ENCODE measurements at regions not wholly inside any gene's neighbourhood (a gene's known extent, or its start where the extent isn't known, plus 50 kb on each side); places are given as distances from the start of the nearest gene placed in this dataset.

DNA sequence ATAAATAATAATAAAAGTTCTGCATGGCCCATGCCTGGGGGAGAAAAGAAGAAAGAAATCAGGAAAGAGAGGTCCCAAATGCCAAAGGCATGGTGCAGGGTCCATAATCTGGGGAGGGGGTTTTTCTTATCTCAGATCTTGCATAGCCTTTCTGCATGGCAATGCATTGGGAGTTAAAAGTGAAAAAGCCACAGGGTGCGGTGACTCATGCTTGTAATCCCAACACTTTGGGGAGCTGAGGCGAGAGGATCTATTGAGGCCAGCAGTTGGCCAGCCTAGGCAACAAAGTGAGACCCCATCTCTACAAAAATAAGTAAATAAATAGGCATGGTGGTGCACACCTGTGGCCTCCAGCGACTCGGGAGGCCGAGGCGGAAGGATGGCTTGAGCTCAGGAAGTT lies 76.8 kb upstream of the GATA2 start:
- Histone ChIP-seq H2BK15ac (ENCODE audit: low read length) (no peak overlapping the region), H3K27me3 (ENCODE audit: control insufficient read depth in 3 of 3, insufficient read depth in 3 of 3, low read depth in 1 of 3, low read length in 3 of 3) (peaks cover 0 to 17% (median 0%) of the 10 kb centered on the region in 3 experiments), H3K18ac (ENCODE audit: low read length) (no peak overlapping the region), H3K9ac (ENCODE audit: low read depth, low read length, poor library complexity) (no peak overlapping the region), H3K27ac (replicated peaks; ENCODE audit: low read length) (no peak overlapping the region), H3K23ac (ENCODE audit: low read depth, low read length, poor library complexity) (no peak overlapping the region), H3K9me3 (replicated peaks in 1 of 2; ENCODE audit: control insufficient read depth in 2 of 2, insufficient read depth in 1 of 2, low read depth in 1 of 2, low read length in 2 of 2) (no peaks in the 10 kb centered on the region), H3K4ac (ENCODE audit: low read length) (no peak overlapping the region), H2BK12ac (ENCODE audit: low read length) (no peak overlapping the region), H2BK5ac (ENCODE audit: low read length) (no peak overlapping the region), H3K4me2 (ENCODE audit: insufficient read depth, low read length, poor library complexity, severe bottlenecking) (no peak overlapping the region), H4K8ac (ENCODE audit: low read depth, low read length) (no peak overlapping the region), H2AK5ac (ENCODE audit: low read depth, low read length) (no peak overlapping the region), H2AFZ (ENCODE audit: low read length) (no peak overlapping the region), H2BK120ac (ENCODE audit: low read depth, low read length) (no peak overlapping the region), H3K36me3 (replicated peaks in 1 of 2; ENCODE audit: control insufficient read depth in 2 of 2, insufficient read depth in 2 of 2, low read length in 2 of 2) (no peaks in the 10 kb centered on the region), H3K4me1 (ENCODE audit: control insufficient read depth in 2 of 2, insufficient read depth in 1 of 2, low read depth in 1 of 2, low read length in 2 of 2) (peaks cover 4 to 6% of the 10 kb centered on the region in 2 donors), H3K14ac (ENCODE audit: low read length) (no peak overlapping the region), H3K4me3 (ENCODE audit: low read length in 2 of 2) (no peak overlapping the region), H3K79me1 (ENCODE audit: low read depth, low read length) (no peaks in the 10 kb centered on the region), H4K91ac (ENCODE audit: low read depth, low read length, poor library complexity) (no peak overlapping the region)
- DNase-seq (ENCODE audit: low spot score), result no peak
- no CpG with 5 or more reads among the region's 6 CpGs for WGBS, 2 donors (ENCODE audit: extremely low coverage in 2 of 2, insufficient read length in 2 of 2, insufficient replicate concordance in 1 of 2)

DNA sequence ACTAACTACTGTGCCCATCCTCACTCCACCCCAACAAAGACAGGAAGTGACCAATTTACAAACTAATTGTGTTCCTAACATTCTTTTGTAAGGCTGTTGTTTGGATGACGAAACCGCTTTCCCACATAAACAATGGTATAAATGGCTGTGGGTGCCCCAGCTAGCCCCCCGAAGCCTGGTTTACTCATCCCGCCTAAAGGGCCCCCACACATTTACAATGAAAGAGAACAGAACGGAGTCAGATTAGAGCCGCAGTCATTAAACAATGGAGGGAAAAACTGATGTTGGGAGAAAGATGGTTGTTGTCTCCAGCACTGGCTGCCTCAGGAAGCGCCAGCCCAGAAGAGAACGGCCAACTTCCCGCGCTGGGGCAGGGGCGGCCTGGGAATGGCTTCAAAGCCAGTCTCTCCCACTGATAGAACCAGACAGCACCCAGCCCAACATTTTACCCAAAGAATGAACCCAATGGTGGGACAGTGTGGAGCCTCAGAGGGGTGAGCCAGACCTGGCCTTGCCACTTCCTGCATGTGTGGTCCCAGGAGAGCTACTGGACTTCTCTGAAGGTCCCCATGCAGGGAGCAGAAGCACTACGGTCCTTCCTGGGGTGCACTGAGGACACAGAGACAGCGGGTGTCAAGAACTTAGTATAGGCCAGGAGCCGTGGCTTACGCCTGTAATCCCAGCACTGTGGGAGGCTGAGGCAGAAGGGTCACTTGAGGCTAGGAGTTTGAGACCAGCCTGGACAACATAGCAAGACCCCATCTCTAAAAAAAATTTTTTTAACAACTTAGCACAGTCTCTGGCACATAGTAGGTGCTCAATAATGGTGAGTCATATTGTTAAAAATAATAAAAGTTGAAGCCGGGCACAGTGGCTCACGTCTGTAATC lies 75.8 kb upstream of the GATA2 start:
- H4K8ac ChIP-seq (ENCODE audit: low read depth, low read length), result no peak overlapping the region
- H3K4me1 ChIP-seq (ENCODE audit: control insufficient read depth in 2 of 2, insufficient read depth in 1 of 2, low read depth in 1 of 2, low read length in 2 of 2), result peaks cover 4% of the 10 kb centered on the region in 2 donors
- peaks cover 0 to 17% (median 0%) of the 10 kb centered on the region in 3 experiments for H3K27me3 ChIP-seq (ENCODE audit: control insufficient read depth in 3 of 3, insufficient read depth in 3 of 3, low read depth in 1 of 3, low read length in 3 of 3)
- H2BK15ac ChIP-seq (ENCODE audit: low read length), result no peak overlapping the region
- no CpG with 5 or more reads among the region's 17 CpGs for WGBS, 2 donors (ENCODE audit: extremely low coverage in 2 of 2, insufficient read length in 2 of 2, insufficient replicate concordance in 1 of 2)
- H2AFZ ChIP-seq (ENCODE audit: low read length), result peak overlapping the region; percentile 44
- H4K91ac ChIP-seq (ENCODE audit: low read depth, low read length, poor library complexity), result no peak overlapping the region
- no peak for DNase-seq (ENCODE audit: low spot score)
- peak overlapping the region; percentile 81 for H3K18ac ChIP-seq (ENCODE audit: low read length)
- no peak overlapping the region for H3K4ac ChIP-seq (ENCODE audit: low read length)
- H3K4me3 ChIP-seq (ENCODE audit: low read length in 2 of 2), result no peak overlapping the region
- no peaks in the 10 kb centered on the region for H3K36me3 ChIP-seq (replicated peaks in 1 of 2; ENCODE audit: control insufficient read depth in 2 of 2, insufficient read depth in 2 of 2, low read length in 2 of 2)
- H3K4me2 ChIP-seq (ENCODE audit: insufficient read depth, low read length, poor library complexity, severe bottlenecking), result no peak overlapping the region
- no peak overlapping the region for H2BK5ac ChIP-seq (ENCODE audit: low read length)
- H3K79me1 ChIP-seq (ENCODE audit: low read depth, low read length), result no peaks in the 10 kb centered on the region
- no peak overlapping the region for H3K9ac ChIP-seq (ENCODE audit: low read depth, low read length, poor library complexity)
- no peak overlapping the region for H2BK12ac ChIP-seq (ENCODE audit: low read length)
- H3K23ac ChIP-seq (ENCODE audit: low read depth, low read length, poor library complexity), result no peak overlapping the region
- no peak overlapping the region for H2BK120ac ChIP-seq (ENCODE audit: low read depth, low read length)
- H3K14ac ChIP-seq (ENCODE audit: low read length), result no peak overlapping the region
- no peaks in the 10 kb centered on the region for H3K9me3 ChIP-seq (replicated peaks in 1 of 2; ENCODE audit: control insufficient read depth in 2 of 2, insufficient read depth in 1 of 2, low read depth in 1 of 2, low read length in 2 of 2)
- no peak overlapping the region for H2AK5ac ChIP-seq (ENCODE audit: low read depth, low read length)
- H3K27ac ChIP-seq (replicated peaks; ENCODE audit: low read length), result no peak overlapping the region

DNA sequence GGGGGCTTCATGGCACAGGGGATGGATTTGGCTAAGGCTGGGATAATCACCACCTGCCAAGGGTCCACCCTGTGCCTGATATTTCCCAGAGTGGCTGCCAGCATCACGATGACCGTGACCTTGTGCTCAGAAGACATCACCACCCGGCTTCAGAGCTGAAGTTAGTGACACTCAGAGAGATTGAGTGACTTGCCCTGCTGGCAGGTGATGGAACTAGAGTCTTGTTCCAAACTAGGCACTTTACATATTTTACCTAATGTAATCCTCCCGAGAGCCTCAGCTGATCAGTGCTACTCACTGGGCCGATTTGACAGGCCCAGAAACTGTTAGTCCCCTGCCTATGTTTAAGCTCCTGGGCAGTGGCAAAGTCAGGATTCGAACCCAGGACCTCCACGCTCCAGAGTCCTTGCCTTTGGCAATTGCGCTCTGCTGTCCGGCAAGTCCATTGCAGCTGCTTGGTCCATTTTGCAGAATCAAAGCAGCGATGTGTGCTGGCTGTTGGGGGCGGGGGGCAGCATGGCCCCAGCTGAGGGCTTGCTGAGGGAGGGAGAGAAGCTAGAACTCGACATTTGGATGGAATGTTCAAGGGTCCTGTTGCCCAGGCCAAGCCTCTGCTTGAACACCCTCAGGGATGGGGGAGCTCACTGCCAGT lies 74.8 kb upstream of the GATA2 start:
- Histone ChIP-seq H3K4me3 (ENCODE audit: low read length in 2 of 2) (no peak overlapping the region), H2BK120ac (ENCODE audit: low read depth, low read length) (no peak overlapping the region), H4K91ac (ENCODE audit: low read depth, low read length, poor library complexity) (no peak overlapping the region), H2AFZ (ENCODE audit: low read length) (no peak overlapping the region), H3K9me3 (replicated peaks in 1 of 2; ENCODE audit: control insufficient read depth in 2 of 2, insufficient read depth in 1 of 2, low read depth in 1 of 2, low read length in 2 of 2) (no peaks in the 10 kb centered on the region), H3K27me3 (ENCODE audit: control insufficient read depth in 3 of 3, insufficient read depth in 3 of 3, low read depth in 1 of 3, low read length in 3 of 3) (peaks cover 0 to 17% (median 0%) of the 10 kb centered on the region in 3 experiments), H3K4ac (ENCODE audit: low read length) (no peak overlapping the region), H3K36me3 (replicated peaks in 1 of 2; ENCODE audit: control insufficient read depth in 2 of 2, insufficient read depth in 2 of 2, low read length in 2 of 2) (no peaks in the 10 kb centered on the region), H4K8ac (ENCODE audit: low read depth, low read length) (no peak overlapping the region), H3K9ac (ENCODE audit: low read depth, low read length, poor library complexity) (no peak overlapping the region), H3K23ac (ENCODE audit: low read depth, low read length, poor library complexity) (no peak overlapping the region), H3K79me1 (ENCODE audit: low read depth, low read length) (no peaks in the 10 kb centered on the region), H2BK12ac (ENCODE audit: low read length) (no peak overlapping the region), H2BK15ac (ENCODE audit: low read length) (no peak overlapping the region), H2AK5ac (ENCODE audit: low read depth, low read length) (no peak overlapping the region), H3K27ac (replicated peaks; ENCODE audit: low read length) (no peak overlapping the region), H3K18ac (ENCODE audit: low read length) (no peak overlapping the region), H3K14ac (ENCODE audit: low read length) (no peak overlapping the region), H2BK5ac (ENCODE audit: low read length) (no peak overlapping the region), H3K4me1 (ENCODE audit: control insufficient read depth in 2 of 2, insufficient read depth in 1 of 2, low read depth in 1 of 2, low read length in 2 of 2) (no peaks in the 10 kb centered on the region), H3K4me2 (ENCODE audit: insufficient read depth, low read length, poor library complexity, severe bottlenecking) (no peak overlapping the region)
- no CpG with 5 or more reads among the region's 12 CpGs for WGBS, 2 donors (ENCODE audit: extremely low coverage in 2 of 2, insufficient read length in 2 of 2, insufficient replicate concordance in 1 of 2)
- DNase-seq (ENCODE audit: low spot score), result no peak

DNA sequence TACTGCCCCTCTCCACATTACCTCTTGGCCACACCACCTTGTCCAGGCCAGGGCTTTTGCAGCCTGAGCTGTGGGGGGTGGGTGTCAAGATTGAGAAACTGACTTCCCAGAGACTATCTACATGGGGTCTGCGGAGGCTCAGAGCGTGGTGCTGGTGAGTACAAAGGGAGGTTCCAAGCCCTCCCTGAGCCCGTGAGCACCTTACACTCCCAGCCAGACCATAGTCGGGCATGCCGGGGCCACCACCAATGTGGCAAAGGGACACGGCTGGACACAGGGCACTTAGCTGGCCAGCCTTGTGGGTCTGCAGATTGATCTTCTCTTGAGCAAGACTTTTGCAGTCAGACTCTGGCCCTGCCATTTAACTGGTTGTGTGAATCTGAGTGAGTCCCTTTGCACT lies 74.1 kb upstream of the GATA2 start:
- no peak overlapping the region for H3K9ac ChIP-seq (ENCODE audit: low read depth, low read length, poor library complexity)
- peak overlapping the region; percentile 68 for H2BK12ac ChIP-seq (ENCODE audit: low read length)
- no peaks in the 10 kb centered on the region for H3K79me1 ChIP-seq (ENCODE audit: low read depth, low read length)
- no peak overlapping the region for H3K23ac ChIP-seq (ENCODE audit: low read depth, low read length, poor library complexity)
- no peaks in the 10 kb centered on the region for H3K4me1 ChIP-seq (ENCODE audit: control insufficient read depth in 2 of 2, insufficient read depth in 1 of 2, low read depth in 1 of 2, low read length in 2 of 2)
- no peak overlapping the region for H3K4ac ChIP-seq (ENCODE audit: low read length)
- H3K27ac ChIP-seq (replicated peaks; ENCODE audit: low read length), result no peak overlapping the region
- no peak overlapping the region for H2AFZ ChIP-seq (ENCODE audit: low read length)
- H2BK5ac ChIP-seq (ENCODE audit: low read length), result no peak overlapping the region
- no peak for DNase-seq (ENCODE audit: low spot score)
- H3K27me3 ChIP-seq (ENCODE audit: control insufficient read depth in 3 of 3, insufficient read depth in 3 of 3, low read depth in 1 of 3, low read length in 3 of 3), result peaks cover 0 to 22% (median 0%) of the 10 kb centered on the region in 3 experiments
- H2BK120ac ChIP-seq (ENCODE audit: low read depth, low read length), result no peak overlapping the region
- no peak overlapping the region for H4K8ac ChIP-seq (ENCODE audit: low read depth, low read length)
- H3K14ac ChIP-seq (ENCODE audit: low read length), result no peak overlapping the region
- no peaks in the 10 kb centered on the region for H3K36me3 ChIP-seq (replicated peaks in 1 of 2; ENCODE audit: control insufficient read depth in 2 of 2, insufficient read depth in 2 of 2, low read length in 2 of 2)
- no CpG with 5 or more reads among the region's 6 CpGs for WGBS, 2 donors (ENCODE audit: extremely low coverage in 2 of 2, insufficient read length in 2 of 2, insufficient replicate concordance in 1 of 2)
- no peaks in the 10 kb centered on the region for H3K9me3 ChIP-seq (replicated peaks in 1 of 2; ENCODE audit: control insufficient read depth in 2 of 2, insufficient read depth in 1 of 2, low read depth in 1 of 2, low read length in 2 of 2)
- peak overlapping the region; percentile 16 for H4K91ac ChIP-seq (ENCODE audit: low read depth, low read length, poor library complexity)
- H2BK15ac ChIP-seq (ENCODE audit: low read length), result peak overlapping the region; percentile 77
- no peak overlapping the region for H3K4me2 ChIP-seq (ENCODE audit: insufficient read depth, low read length, poor library complexity, severe bottlenecking)
- peak overlapping the region; percentile 32 for H3K18ac ChIP-seq (ENCODE audit: low read length)
- H2AK5ac ChIP-seq (ENCODE audit: low read depth, low read length), result peak overlapping the region; percentile 63
- peak overlapping the region in 1 of 2 donors; percentile 48 for H3K4me3 ChIP-seq (ENCODE audit: low read length in 2 of 2)

Data from neuronal stem cell (in vitro differentiated cells).